HCT116 (cell line): ENCODE measurements at regions not wholly inside any gene's neighbourhood (a gene's known extent, or its start where the extent isn't known, plus 50 kb on each side); places are given as distances from the start of the nearest gene placed in this dataset.

Experiments
- ATAC-seq: fragments of 200-7000 bp; cut with Tn5 transposase; 2 replicates; pipeline ENCODE4 v1.9.1; 2020; ENCODE audit warnings: mild to moderate bottlenecking, moderate library complexity
- BruUV-seq: library from RNA; stranded (reverse); fragments of 400-500 nt; replicated peaks from 2 replicates; lab custom pipeline; 2021; lab: Mats Ljungman, UMichigan
- CTCF ChIA-PET: fragments of 300-600 bp; sonication (Branson Sonifier 250); formaldehyde crosslinking; loops from one replicate; lab custom pipeline; 2021; ENCODE audit warnings: antibody characterized with exemption; lab: Charles Lee
- POLR2A ChIA-PET: fragments of 300-600, 350-600 bp; sonication (Branson Sonifier 250); formaldehyde crosslinking; loops from one replicate; lab custom pipeline; 2021; ENCODE audit warnings: antibody characterized with exemption; lab: Charles Lee
- RAD21 ChIA-PET, 2 experiments: fragments of 300-600 bp; sonication (Branson Sonifier 250); formaldehyde crosslinking; loops; one replicate each; lab custom pipeline; 2023; ENCODE audit warnings: low total read pairs in 2 of 2; ENCODE audit not compliant: uncharacterized antibody in 2 of 2, unreplicated experiment in 2 of 2, low non-redundant PET in 1 of 2; lab: Charles Lee
- DNase-seq: peaks from one replicate; pipeline ENCODE4 v3.0.0-alpha.2; 2010; ENCODE audit warnings: low read depth, low spot score
- H2AFZ ChIP-seq: fragments of 200-600 bp; shearing (Covaris generic), sonication (generic); 2 replicates; pipeline ENCODE4 v1.6.1; 2017; ENCODE audit warnings: low read depth, mixed run types, mixed read lengths, antibody characterized with exemption, low read length; ENCODE audit not compliant: poor library complexity, severe bottlenecking
- H3K27ac ChIP-seq: 2 replicates; pipeline ENCODE4 v1.5.1; 2012; ENCODE audit warnings: low read depth, low read length
- H3K27me3 ChIP-seq: fragments of 200-600 bp; sonication (generic); 2 replicates; pipeline ENCODE4 v1.6.1; 2016; ENCODE audit warnings: mixed run types, low read length, mixed read lengths; ENCODE audit not compliant: insufficient read depth
- H3K36me3 ChIP-seq, 2 experiments: fragments of 200-500 bp in 1 of 2; fragments of 200-600 bp in 1 of 2; sonication (Bioruptor generic) in 1 of 2; sonication (generic) in 1 of 2; 2 replicates each; pipeline versions ENCODE4 v1.5.1 to v1.6.1; 2014 to 2016; ENCODE audit warnings: low read length in 2 of 2, inconsistent platforms in 1 of 2, mixed read lengths in 1 of 2, mixed run types in 1 of 2; ENCODE audit not compliant: insufficient read depth in 2 of 2, control insufficient read depth in 1 of 2
- H3K4me1 ChIP-seq, 2 experiments: fragments of 200-600 bp in 1 of 2; sonication (generic) in 1 of 2; 2 replicates each; pipeline versions ENCODE4 v1.5.1 to v1.6.1; 2012 to 2017; ENCODE audit warnings: low read length in 2 of 2, inconsistent platforms in 1 of 2, mild to moderate bottlenecking in 1 of 2, mixed read lengths in 1 of 2, mixed run types in 1 of 2, moderate library complexity in 1 of 2; ENCODE audit not compliant: insufficient read depth in 2 of 2, control insufficient read depth in 1 of 2
- H3K4me2 ChIP-seq: fragments of 200-600 bp; sonication (generic); 2 replicates; pipeline ENCODE4 v1.6.1; 2017; ENCODE audit warnings: mixed run types, low read length, mixed read lengths
- H3K4me3 ChIP-seq, 2 experiments: fragments of 200-600 bp in 1 of 2; sonication (generic) in 1 of 2; replicated peaks in 1 of 2; 2 replicates each; pipeline ENCODE4 v1.5.1; 2011 to 2016; ENCODE audit warnings: low read length in 2 of 2, control low read depth in 1 of 2, low read depth in 1 of 2, mild to moderate bottlenecking in 1 of 2, mixed read lengths in 1 of 2, mixed run types in 1 of 2
- H3K79me2 ChIP-seq: fragments of 200-600 bp; sonication (generic); 2 replicates; pipeline ENCODE4 v1.6.1; 2017; ENCODE audit warnings: mild to moderate bottlenecking, mixed run types, low read length, moderate library complexity, mixed read lengths; ENCODE audit not compliant: insufficient read depth
- H3K9ac ChIP-seq: fragments of 200-600 bp; sonication (generic); 2 replicates; pipeline ENCODE4 v1.6.1; 2016; ENCODE audit warnings: low read length, mixed read lengths
- H3K9me2 ChIP-seq: fragments of 200-600 bp; sonication (generic), shearing (Covaris generic); 2 replicates; pipeline ENCODE4 v1.6.1; 2017; ENCODE audit warnings: mixed run types, mild to moderate bottlenecking, moderate library complexity; ENCODE audit not compliant: insufficient read depth
- H3K9me3 ChIP-seq, 2 experiments: fragments of 200-500 bp in 1 of 2; fragments of 200-600 bp in 1 of 2; sonication (Bioruptor generic) in 1 of 2; sonication (generic) in 1 of 2; 2 replicates each; pipeline ENCODE4 v1.6.1; 2014 to 2017; ENCODE audit warnings: low read length in 2 of 2, mixed read lengths in 2 of 2, inconsistent platforms in 1 of 2, low read depth in 1 of 2, mild to moderate bottlenecking in 1 of 2, mixed run types in 1 of 2, moderate library complexity in 1 of 2; ENCODE audit not compliant: control insufficient read depth in 1 of 2, insufficient read depth in 1 of 2
- H4K20me1 ChIP-seq: fragments of 200-600 bp; sonication (generic), shearing (Covaris generic); 2 replicates; pipeline ENCODE4 v1.6.1; 2017; ENCODE audit warnings: mixed run types, mild to moderate bottlenecking, moderate library complexity; ENCODE audit not compliant: insufficient read depth
- CBX3 ChIP-seq: IDR thresholded peaks from 2 replicates; pipeline ENCODE4 v1.6.1; 2012; ENCODE audit warnings: low read depth
- CEBPB ChIP-seq: IDR thresholded peaks from 2 replicates; pipeline ENCODE4 v1.6.1; 2012; ENCODE audit warnings: low read depth
- EGR1 ChIP-seq: IDR thresholded peaks from 2 replicates; pipeline ENCODE4 v1.6.1; 2012; ENCODE audit warnings: low read depth
- ELF1 ChIP-seq: IDR thresholded peaks from 2 replicates; pipeline ENCODE4 v1.6.1; 2012; ENCODE audit warnings: low read depth, borderline replicate concordance
- EZH2 ChIP-seq: fragments of 200-600 bp; sonication (generic); IDR thresholded peaks from 2 replicates; pipeline ENCODE4 v1.6.1; 2017; ENCODE audit warnings: antibody characterized with exemption, mixed run types
- EZH2phosphoT487 ChIP-seq: fragments of 200-600 bp; IDR thresholded peaks from 2 replicates; pipeline ENCODE4 v1.6.1; 2018; ENCODE audit warnings: antibody characterized with exemption, borderline replicate concordance
- FOSL1 ChIP-seq: IDR thresholded peaks from 2 replicates; pipeline ENCODE4 v1.6.1; 2012; ENCODE audit warnings: low read depth
- JUND ChIP-seq: IDR thresholded peaks from 2 replicates; pipeline ENCODE4 v1.6.1; 2012
- POLR2AphosphoS5 ChIP-seq: IDR thresholded peaks from 2 replicates; pipeline ENCODE4 v1.6.1; 2011; ENCODE audit warnings: mild to moderate bottlenecking, low read depth, low read length, moderate library complexity
- RAD21 ChIP-seq: IDR thresholded peaks from 2 replicates; pipeline ENCODE4 v1.6.1; 2012; ENCODE audit warnings: low read depth, mild to moderate bottlenecking
- SIN3A ChIP-seq: IDR thresholded peaks from 2 replicates; pipeline ENCODE4 v1.6.1; 2012; ENCODE audit warnings: low read depth
- SP1 ChIP-seq: IDR thresholded peaks from 2 replicates; pipeline ENCODE4 v1.6.1; 2012; ENCODE audit warnings: low read depth
- TCF7L2 ChIP-seq: IDR thresholded peaks from 2 replicates; pipeline ENCODE4 v1.7.0; 2011; ENCODE audit warnings: borderline replicate concordance, inconsistent platforms; ENCODE audit not compliant: insufficient read depth, insufficient read length; ENCODE audit errors: extremely low read depth
- YY1 ChIP-seq: IDR thresholded peaks from 2 replicates; pipeline ENCODE4 v1.6.1; 2011; ENCODE audit warnings: low read length, low read depth, moderate library complexity, mild to moderate bottlenecking; ENCODE audit not compliant: insufficient replicate concordance; ENCODE audit errors: extremely low read depth
- ZNF274 ChIP-seq: fragments of 200-500 bp; sonication (Bioruptor generic); IDR thresholded peaks from 2 replicates; pipeline ENCODE4 v1.6.1; 2014; ENCODE audit warnings: mild to moderate bottlenecking, low read depth, low read length, inconsistent platforms
- intact Hi-C: fragments of 100-400 bp; cut with micrococcal nuclease; formaldehyde crosslinking; loops from 2 replicates; pipeline ENCODE4 v1.10.0; 2022
- TF ChIP-seq, protein P1 (sequence below): IDR thresholded peaks from 2 replicates; pipeline ENCODE4 v1.6.1; 2012
- TF ChIP-seq, protein P2 (sequence below): IDR thresholded peaks from 2 replicates; pipeline ENCODE4 v1.6.1; 2012
- TF ChIP-seq, protein P3 (sequence below): IDR thresholded peaks from 2 replicates; pipeline ENCODE4 v1.6.1; 2012; ENCODE audit warnings: low read depth
- TF ChIP-seq, protein P4 (sequence below), 3 experiments: fragments of 200-600 bp in 1 of 3; sonication (generic) in 1 of 3; IDR thresholded peaks in 2 of 3; conservative IDR thresholded peaks in 1 of 3; 2 replicates each; pipeline ENCODE4 v1.5.1; 2012 to 2017; ENCODE audit warnings: low read depth in 2 of 3, low read length in 2 of 3, antibody characterized with exemption in 1 of 3, borderline replicate concordance in 1 of 3, control low read depth in 1 of 3, mild to moderate bottlenecking in 1 of 3, mixed read lengths in 1 of 3, mixed run types in 1 of 3, moderate library complexity in 1 of 3; ENCODE audit not compliant: insufficient read depth in 1 of 3
- TF ChIP-seq, protein P5 (sequence below): IDR thresholded peaks from 2 replicates; pipeline ENCODE4 v1.6.1; 2011; ENCODE audit warnings: mild to moderate bottlenecking, low read length, moderate library complexity; ENCODE audit not compliant: insufficient replicate concordance; ENCODE audit errors: extremely low read depth

DNA sequence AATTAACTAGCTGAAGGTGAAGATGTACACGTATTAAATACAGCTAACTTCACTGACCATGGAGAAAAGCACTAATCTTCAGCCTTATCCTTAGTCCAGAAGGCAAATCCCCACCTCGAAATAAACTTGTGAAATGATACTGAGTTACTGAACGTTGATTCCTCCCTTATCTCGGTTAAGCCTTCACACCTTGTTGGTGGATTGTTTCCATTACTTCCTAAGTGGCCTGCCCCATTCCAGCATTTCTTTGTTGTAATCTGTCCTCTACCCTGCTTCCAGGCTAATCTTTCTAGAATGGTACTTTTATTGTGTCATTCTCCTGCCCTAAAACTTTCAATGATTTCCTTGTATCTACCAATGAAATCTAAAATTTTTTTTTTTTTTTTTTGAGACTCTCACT is 68.6 kb downstream of the BUB3 start:
- POLR2A ChIA-PET = no interaction called here
- H3K27me3 ChIP-seq = no peaks in the 10 kb centered on the region
- intact Hi-C loops = no loop called here
- RAD21 ChIA-PET = no interaction called here
- H3K36me3 ChIP-seq = no peaks in the 10 kb centered on the region
- H3K9me2 ChIP-seq = no peaks in the 10 kb centered on the region
- H3K9me3 ChIP-seq = no peaks in the 10 kb centered on the region
- H3K27ac ChIP-seq = no peak overlapping the region
- no peaks in the 10 kb centered on the region for H3K4me1 ChIP-seq
- ATAC-seq = no peak
- no peak overlapping the region for H3K4me3 ChIP-seq
- no peak overlapping the region for H2AFZ ChIP-seq
- CTCF ChIA-PET = no interaction called here
- H4K20me1 ChIP-seq = no peaks in the 10 kb centered on the region
- no peak overlapping the region for H3K4me2 ChIP-seq
- H3K79me2 ChIP-seq = no peaks in the 10 kb centered on the region
- no peak for DNase-seq
- TF ChIP-seq TCF7L2 (no peak), EGR1 (no peak), ZNF274 (no peak), SIN3A (no peak), RAD21 (no peak), FOSL1 (no peak), YY1 (no peak), SP1 (no peak), POLR2AphosphoS5 (no peak), CBX3 (no peak), ELF1 (no peak), EZH2phosphoT487 (no peak), CEBPB (no peak), JUND (no peak), EZH2 (no peak)
- TF ChIP-seq, protein P1, sequence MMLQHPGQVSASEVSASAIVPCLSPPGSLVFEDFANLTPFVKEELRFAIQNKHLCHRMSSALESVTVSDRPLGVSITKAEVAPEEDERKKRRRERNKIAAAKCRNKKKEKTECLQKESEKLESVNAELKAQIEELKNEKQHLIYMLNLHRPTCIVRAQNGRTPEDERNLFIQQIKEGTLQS = no peak
- TF ChIP-seq, protein P2, sequence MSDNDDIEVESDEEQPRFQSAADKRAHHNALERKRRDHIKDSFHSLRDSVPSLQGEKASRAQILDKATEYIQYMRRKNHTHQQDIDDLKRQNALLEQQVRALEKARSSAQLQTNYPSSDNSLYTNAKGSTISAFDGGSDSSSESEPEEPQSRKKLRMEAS = no peak
- TF ChIP-seq, protein P3, sequence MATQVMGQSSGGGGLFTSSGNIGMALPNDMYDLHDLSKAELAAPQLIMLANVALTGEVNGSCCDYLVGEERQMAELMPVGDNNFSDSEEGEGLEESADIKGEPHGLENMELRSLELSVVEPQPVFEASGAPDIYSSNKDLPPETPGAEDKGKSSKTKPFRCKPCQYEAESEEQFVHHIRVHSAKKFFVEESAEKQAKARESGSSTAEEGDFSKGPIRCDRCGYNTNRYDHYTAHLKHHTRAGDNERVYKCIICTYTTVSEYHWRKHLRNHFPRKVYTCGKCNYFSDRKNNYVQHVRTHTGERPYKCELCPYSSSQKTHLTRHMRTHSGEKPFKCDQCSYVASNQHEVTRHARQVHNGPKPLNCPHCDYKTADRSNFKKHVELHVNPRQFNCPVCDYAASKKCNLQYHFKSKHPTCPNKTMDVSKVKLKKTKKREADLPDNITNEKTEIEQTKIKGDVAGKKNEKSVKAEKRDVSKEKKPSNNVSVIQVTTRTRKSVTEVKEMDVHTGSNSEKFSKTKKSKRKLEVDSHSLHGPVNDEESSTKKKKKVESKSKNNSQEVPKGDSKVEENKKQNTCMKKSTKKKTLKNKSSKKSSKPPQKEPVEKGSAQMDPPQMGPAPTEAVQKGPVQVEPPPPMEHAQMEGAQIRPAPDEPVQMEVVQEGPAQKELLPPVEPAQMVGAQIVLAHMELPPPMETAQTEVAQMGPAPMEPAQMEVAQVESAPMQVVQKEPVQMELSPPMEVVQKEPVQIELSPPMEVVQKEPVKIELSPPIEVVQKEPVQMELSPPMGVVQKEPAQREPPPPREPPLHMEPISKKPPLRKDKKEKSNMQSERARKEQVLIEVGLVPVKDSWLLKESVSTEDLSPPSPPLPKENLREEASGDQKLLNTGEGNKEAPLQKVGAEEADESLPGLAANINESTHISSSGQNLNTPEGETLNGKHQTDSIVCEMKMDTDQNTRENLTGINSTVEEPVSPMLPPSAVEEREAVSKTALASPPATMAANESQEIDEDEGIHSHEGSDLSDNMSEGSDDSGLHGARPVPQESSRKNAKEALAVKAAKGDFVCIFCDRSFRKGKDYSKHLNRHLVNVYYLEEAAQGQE = no peak
- TF ChIP-seq, protein P4, sequence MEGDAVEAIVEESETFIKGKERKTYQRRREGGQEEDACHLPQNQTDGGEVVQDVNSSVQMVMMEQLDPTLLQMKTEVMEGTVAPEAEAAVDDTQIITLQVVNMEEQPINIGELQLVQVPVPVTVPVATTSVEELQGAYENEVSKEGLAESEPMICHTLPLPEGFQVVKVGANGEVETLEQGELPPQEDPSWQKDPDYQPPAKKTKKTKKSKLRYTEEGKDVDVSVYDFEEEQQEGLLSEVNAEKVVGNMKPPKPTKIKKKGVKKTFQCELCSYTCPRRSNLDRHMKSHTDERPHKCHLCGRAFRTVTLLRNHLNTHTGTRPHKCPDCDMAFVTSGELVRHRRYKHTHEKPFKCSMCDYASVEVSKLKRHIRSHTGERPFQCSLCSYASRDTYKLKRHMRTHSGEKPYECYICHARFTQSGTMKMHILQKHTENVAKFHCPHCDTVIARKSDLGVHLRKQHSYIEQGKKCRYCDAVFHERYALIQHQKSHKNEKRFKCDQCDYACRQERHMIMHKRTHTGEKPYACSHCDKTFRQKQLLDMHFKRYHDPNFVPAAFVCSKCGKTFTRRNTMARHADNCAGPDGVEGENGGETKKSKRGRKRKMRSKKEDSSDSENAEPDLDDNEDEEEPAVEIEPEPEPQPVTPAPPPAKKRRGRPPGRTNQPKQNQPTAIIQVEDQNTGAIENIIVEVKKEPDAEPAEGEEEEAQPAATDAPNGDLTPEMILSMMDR (IDR thresholded peaks at IDR 0.05 in 2 of 3, conservative IDR thresholded peaks at IDR 0.05 in 1 of 3; ENCODE audit: borderline replicate concordance in 1 of 3, insufficient read depth in 1 of 3, low read depth in 2 of 3, low read length in 2 of 3) = no peak
- TF ChIP-seq, protein P5, sequence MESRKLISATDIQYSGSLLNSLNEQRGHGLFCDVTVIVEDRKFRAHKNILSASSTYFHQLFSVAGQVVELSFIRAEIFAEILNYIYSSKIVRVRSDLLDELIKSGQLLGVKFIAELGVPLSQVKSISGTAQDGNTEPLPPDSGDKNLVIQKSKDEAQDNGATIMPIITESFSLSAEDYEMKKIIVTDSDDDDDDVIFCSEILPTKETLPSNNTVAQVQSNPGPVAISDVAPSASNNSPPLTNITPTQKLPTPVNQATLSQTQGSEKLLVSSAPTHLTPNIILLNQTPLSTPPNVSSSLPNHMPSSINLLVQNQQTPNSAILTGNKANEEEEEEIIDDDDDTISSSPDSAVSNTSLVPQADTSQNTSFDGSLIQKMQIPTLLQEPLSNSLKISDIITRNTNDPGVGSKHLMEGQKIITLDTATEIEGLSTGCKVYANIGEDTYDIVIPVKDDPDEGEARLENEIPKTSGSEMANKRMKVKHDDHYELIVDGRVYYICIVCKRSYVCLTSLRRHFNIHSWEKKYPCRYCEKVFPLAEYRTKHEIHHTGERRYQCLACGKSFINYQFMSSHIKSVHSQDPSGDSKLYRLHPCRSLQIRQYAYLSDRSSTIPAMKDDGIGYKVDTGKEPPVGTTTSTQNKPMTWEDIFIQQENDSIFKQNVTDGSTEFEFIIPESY = no peak
- no TSS peak for BruUV-seq
- H3K9ac ChIP-seq = no peak overlapping the region
